ENCODE measurements at regions not wholly inside any gene's neighbourhood (a gene's known extent, or its start where the extent isn't known, plus 50 kb on each side); places are given as distances from the start of the nearest gene placed in this dataset.

- TF ChIP-seq POLR2AphosphoS5 (IDR thresholded peaks at IDR 0.05; ENCODE audit: insufficient read depth, low read depth, low read length) (no peak), GATA2 (IDR thresholded peaks at IDR 0.05; ENCODE audit: insufficient read depth, insufficient read length, low read depth, low read length) (no peak), MYC (IDR thresholded peaks at IDR 0.05; ENCODE audit: low read depth, low read length) (no peak), FOS (IDR thresholded peaks at IDR 0.05; ENCODE audit: borderline replicate concordance, insufficient read depth, low read length) (no peak), MAX (IDR thresholded peaks at IDR 0.05; ENCODE audit: insufficient read depth, insufficient read length) (no peak), JUN (IDR thresholded peaks at IDR 0.05; ENCODE audit: borderline replicate concordance, insufficient read depth, insufficient read length, low read depth) (no peak), EZH2 (IDR thresholded peaks at IDR 0.05; ENCODE audit: borderline replicate concordance, low read depth, low read length, severe bottlenecking) (no peak), CTCF (IDR thresholded peaks at IDR 0.05; ENCODE audit: extremely low read depth in 1 of 2, insufficient read depth in 1 of 2, low read depth in 1 of 2, low read length in 2 of 2) (no peak), POLR2A (IDR thresholded peaks at IDR 0.05; ENCODE audit: low read depth, low read length) (no peak)
- FAIRE-seq = no peak
- BruUV-seq (replicated peaks) = no TSS peak
Observed at GRCh38 chr5:27402828-27403227, 364.4 kb upstream of the CDH9 start.

More at GRCh38 chr5:27402828-27403227, 364.4 kb upstream of the CDH9 start:
- CTCF ChIA-PET = no interaction called here
- Histone ChIP-seq H3K4me3 (replicated peaks in 1 of 3; ENCODE audit: insufficient read depth in 1 of 3, low read depth in 1 of 3, low read length in 3 of 3) (no peak overlapping the region), H3K9me1 (replicated peaks; ENCODE audit: control insufficient read depth, extremely low read depth, insufficient read depth, low read length) (no peaks in the 10 kb centered on the region), H3K79me2 (ENCODE audit: control insufficient read depth, insufficient read depth, low read length) (no peaks in the 10 kb centered on the region), H3K9ac (replicated peaks; ENCODE audit: extremely low read depth, insufficient read depth, low read length) (no peak overlapping the region), H3K36me3 (ENCODE audit: control insufficient read depth in 2 of 2, extremely low read depth in 1 of 2, insufficient read depth in 2 of 2, low read length in 2 of 2) (no peaks in the 10 kb centered on the region), H3K27me3 (ENCODE audit: control insufficient read depth in 2 of 2, insufficient read depth in 2 of 2, low read length in 2 of 2) (no peaks in the 10 kb centered on the region), H3K27ac (ENCODE audit: insufficient read depth, low read depth, low read length) (no peak overlapping the region), H4K20me1 (replicated peaks; ENCODE audit: control insufficient read depth, extremely low read depth, insufficient read depth, low read length) (no peaks in the 10 kb centered on the region), H3K9me3 (replicated peaks; ENCODE audit: control insufficient read depth, insufficient read depth, low read length) (peaks cover 2% of the 10 kb centered on the region), H2AFZ (ENCODE audit: low read depth, low read length) (no peak overlapping the region), H3K4me1 (ENCODE audit: control insufficient read depth, extremely low read depth, insufficient read depth, low read length) (no peaks in the 10 kb centered on the region), H3K4me2 (ENCODE audit: insufficient read depth, low read length) (no peak overlapping the region)
- no peak for DNase-seq (ENCODE audit: low read depth, low spot score)
- dilution Hi-C loops (cut with MboI; ENCODE audit: extremely low pct_ligation_motif_present, low sequenced_read_pairs) (no loop called here), intact Hi-C loops (cut with micrococcal nuclease) (no loop called here)
- POLR2A ChIA-PET = no interaction called here

Measured in endothelial cell of umbilical vein (primary cell).